Neural cell (in vitro differentiated cells): ENCODE measurements at regions not wholly inside any gene's neighbourhood (a gene's known extent, or its start where the extent isn't known, plus 50 kb on each side); places are given as distances from the start of the nearest gene placed in this dataset.

Experiments used
- CTCF ChIP-seq: fragments of 450-650 bp; IDR thresholded peaks from 2 replicates; pipeline ENCODE4 v1.5.1; 2014; ENCODE audit warnings: antibody characterized with exemption, mild to moderate bottlenecking, moderate library complexity; ENCODE audit not compliant: poor library complexity, severe bottlenecking
- EP300 ChIP-seq: fragments of 450-650 bp; conservative IDR thresholded peaks from 2 replicates; pipeline ENCODE4 v1.6.1; 2014; ENCODE audit warnings: antibody characterized with exemption, mild to moderate bottlenecking, moderate library complexity; ENCODE audit not compliant: poor library complexity, severe bottlenecking
- EZH2 ChIP-seq: fragments of 200-600, 300-800 bp; shearing (Covaris generic), sonication (generic); IDR thresholded peaks from 2 replicates; pipeline ENCODE4 v1.6.1; 2014; ENCODE audit warnings: antibody characterized with exemption, low read length, borderline replicate concordance, mild to moderate bottlenecking; ENCODE audit not compliant: insufficient read depth, poor library complexity, severe bottlenecking
- MXI1 ChIP-seq: fragments of 450-650 bp; conservative IDR thresholded peaks from 2 replicates; pipeline ENCODE4 v1.6.1; 2014; ENCODE audit warnings: antibody characterized with exemption, mild to moderate bottlenecking; ENCODE audit not compliant: poor library complexity, severe bottlenecking
- POLR2AphosphoS5 ChIP-seq: IDR thresholded peaks from 2 replicates; pipeline ENCODE4 v1.6.1; 2012
- RAD21 ChIP-seq: fragments of 450-650 bp; conservative IDR thresholded peaks from 2 replicates; pipeline ENCODE4 v1.6.1; 2014; ENCODE audit warnings: antibody characterized with exemption, mild to moderate bottlenecking, moderate library complexity
- REST ChIP-seq: IDR thresholded peaks from 2 replicates; pipeline ENCODE4 v1.6.1; 2012; ENCODE audit warnings: borderline replicate concordance
- SMC3 ChIP-seq: fragments of 450-650 bp; conservative IDR thresholded peaks from 2 replicates; pipeline ENCODE4 v1.6.1; 2014; ENCODE audit warnings: antibody characterized with exemption, mild to moderate bottlenecking, moderate library complexity; ENCODE audit not compliant: poor library complexity
- TAF1 ChIP-seq: IDR thresholded peaks from 2 replicates; pipeline ENCODE4 v1.6.1; 2012; ENCODE audit warnings: low read depth

GRCh38 chr7:68203251-68203650 is 1206.6 kb downstream of the TYW1 start:
- TF ChIP-seq CTCF (no peak), RAD21 (no peak), EP300 (no peak), POLR2AphosphoS5 (no peak), REST (no peak), EZH2 (no peak), TAF1 (no peak), MXI1 (no peak), SMC3 (no peak)
